ENCODE measurements at regions not wholly inside any gene's neighbourhood (a gene's known extent, or its start where the extent isn't known, plus 50 kb on each side); places are given as distances from the start of the nearest gene placed in this dataset.

DNA sequence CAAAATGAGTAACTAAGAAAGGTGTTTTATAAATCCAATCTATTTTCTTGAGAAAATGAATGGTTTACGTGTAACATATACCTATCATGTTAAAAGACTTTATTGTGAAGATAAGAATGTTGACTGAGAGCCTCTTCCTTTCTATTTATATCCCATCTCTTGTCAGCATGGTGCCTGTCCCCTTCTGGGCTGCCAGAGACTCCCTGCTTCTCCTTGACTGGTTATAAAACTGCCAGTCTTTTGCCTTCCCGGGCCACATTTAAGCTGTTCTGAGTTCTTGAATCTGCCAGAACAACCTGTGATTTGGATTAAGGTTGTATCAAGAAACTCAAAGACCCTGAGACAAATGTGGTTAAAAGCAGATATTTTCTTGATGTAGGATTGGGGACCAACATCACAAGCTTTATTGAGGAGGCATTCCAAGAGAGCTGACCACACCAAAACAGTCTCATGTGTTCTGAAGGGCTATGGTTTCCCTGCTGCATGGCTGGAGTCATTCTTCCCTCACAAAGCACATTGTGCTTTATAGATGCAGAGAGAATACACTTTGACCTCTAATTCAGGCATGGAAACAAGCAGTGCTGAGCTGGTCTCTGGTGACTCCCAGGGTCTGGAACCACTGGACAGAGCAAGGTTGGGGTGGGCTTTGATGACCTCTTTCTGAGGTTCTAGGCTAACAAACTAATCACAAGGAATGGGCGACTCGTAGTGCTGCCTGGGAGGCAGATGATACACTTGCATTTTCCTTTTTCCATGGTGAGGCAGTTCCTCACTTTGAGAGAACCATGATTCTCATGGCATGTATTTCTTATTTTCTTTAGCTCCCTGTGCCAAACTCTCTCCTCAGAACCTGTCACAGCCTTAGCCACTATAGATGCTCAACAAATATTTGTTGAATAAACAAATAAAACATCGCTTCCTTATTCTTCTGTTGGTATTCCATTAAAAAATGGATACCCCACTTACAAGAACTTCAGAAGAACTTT lies 205.0 kb upstream of the PREP start:
- H2AFZ ChIP-seq = peak overlapping the region; percentile 71
- H4K20me1 ChIP-seq (ENCODE audit: insufficient read depth) = no peaks in the 10 kb centered on the region
- intact Hi-C loops (cut with micrococcal nuclease; ENCODE audit: unreplicated experiment) = loop anchor here (10.0 kb wide), 1 partner anchor 177 kb away; no protein-coding TSS in a partner anchor
- H3K4me3 ChIP-seq = no peak overlapping the region
- H3F3A ChIP-seq (ENCODE audit: insufficient read depth, low read depth) = peaks cover 26% of the 10 kb centered on the region
- H3K36me3 ChIP-seq (ENCODE audit: low read depth) = no peaks in the 10 kb centered on the region
- no peaks in the 10 kb centered on the region for H3K27me3 ChIP-seq (ENCODE audit: insufficient read depth, low read depth)
- ChIA-PET POLR2A (ENCODE audit: unreplicated experiment) (interaction anchor here (0.6 kb wide), 1 partner anchor 12 kb away, joined by 4 read pairs; no protein-coding TSS in a partner anchor), CTCF (no interaction called here)
- no peaks in the 10 kb centered on the region for H3K79me2 ChIP-seq (ENCODE audit: low read depth)
- peak overlapping the region; percentile 93 for H3K27ac ChIP-seq
- H3K9me3 ChIP-seq (ENCODE audit: insufficient read depth, low read depth) = no peaks in the 10 kb centered on the region; the same call in 1 of the 2 replicates
- H3K9me2 ChIP-seq (ENCODE audit: insufficient read depth) = no peaks in the 10 kb centered on the region
- peaks cover 40% of the 10 kb centered on the region for H3K4me1 ChIP-seq (replicated peaks; ENCODE audit: insufficient read depth)
- TF ChIP-seq EZH2 (IDR thresholded peaks at IDR 0.05; ENCODE audit: low read depth) = no peak
- TF ChIP-seq, protein P1, sequence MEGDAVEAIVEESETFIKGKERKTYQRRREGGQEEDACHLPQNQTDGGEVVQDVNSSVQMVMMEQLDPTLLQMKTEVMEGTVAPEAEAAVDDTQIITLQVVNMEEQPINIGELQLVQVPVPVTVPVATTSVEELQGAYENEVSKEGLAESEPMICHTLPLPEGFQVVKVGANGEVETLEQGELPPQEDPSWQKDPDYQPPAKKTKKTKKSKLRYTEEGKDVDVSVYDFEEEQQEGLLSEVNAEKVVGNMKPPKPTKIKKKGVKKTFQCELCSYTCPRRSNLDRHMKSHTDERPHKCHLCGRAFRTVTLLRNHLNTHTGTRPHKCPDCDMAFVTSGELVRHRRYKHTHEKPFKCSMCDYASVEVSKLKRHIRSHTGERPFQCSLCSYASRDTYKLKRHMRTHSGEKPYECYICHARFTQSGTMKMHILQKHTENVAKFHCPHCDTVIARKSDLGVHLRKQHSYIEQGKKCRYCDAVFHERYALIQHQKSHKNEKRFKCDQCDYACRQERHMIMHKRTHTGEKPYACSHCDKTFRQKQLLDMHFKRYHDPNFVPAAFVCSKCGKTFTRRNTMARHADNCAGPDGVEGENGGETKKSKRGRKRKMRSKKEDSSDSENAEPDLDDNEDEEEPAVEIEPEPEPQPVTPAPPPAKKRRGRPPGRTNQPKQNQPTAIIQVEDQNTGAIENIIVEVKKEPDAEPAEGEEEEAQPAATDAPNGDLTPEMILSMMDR (conservative IDR thresholded peaks at IDR 0.05) = no peak
- DNase-seq = peak in 1 of 2 experiments; percentile 76
- peak overlapping the region; percentile 48 for H3K4me2 ChIP-seq
- BruUV-seq (replicated peaks) = no TSS peak

DNA sequence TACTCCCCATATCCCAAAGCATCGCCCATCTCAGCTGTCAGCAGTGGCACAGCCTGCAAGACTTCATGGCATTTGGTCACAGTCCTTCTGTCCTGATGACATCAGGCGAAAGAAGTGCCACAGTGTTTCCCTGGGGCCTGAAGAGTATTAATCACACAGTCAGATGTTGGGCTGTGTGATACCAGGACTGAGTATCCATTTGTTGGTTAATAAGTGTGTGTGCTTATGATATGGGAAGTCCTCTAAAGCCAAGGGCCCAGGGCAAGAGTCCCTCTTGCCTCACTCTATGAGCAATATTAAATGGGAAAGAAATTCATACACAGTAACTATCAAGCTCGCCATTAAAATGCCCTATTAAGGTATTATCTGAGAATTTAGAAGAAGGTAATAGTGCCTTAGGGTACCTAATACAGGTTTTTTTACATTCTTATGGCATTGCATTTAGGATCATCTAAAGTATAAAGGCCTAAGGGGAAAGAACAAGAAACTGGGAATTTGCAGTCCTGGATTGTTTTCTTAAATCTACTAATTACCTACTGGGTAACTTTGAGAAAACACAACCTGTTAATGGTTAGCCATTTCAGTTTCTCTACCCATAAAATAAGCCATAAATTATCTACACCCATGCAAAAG lies 204.1 kb upstream of the PREP start:
- no peak overlapping the region for H3K4me3 ChIP-seq
- no peaks in the 10 kb centered on the region for H3K9me2 ChIP-seq (ENCODE audit: insufficient read depth)
- H3K27me3 ChIP-seq (ENCODE audit: insufficient read depth, low read depth) = no peaks in the 10 kb centered on the region
- peak overlapping the region; percentile 4; the same call in 1 of the 2 replicates for H3K4me2 ChIP-seq
- no peaks in the 10 kb centered on the region; the same call in 1 of the 2 replicates for H3K9me3 ChIP-seq (ENCODE audit: insufficient read depth, low read depth)
- H3F3A ChIP-seq (ENCODE audit: insufficient read depth, low read depth) = peaks cover 26% of the 10 kb centered on the region
- intact Hi-C loops (cut with micrococcal nuclease; ENCODE audit: unreplicated experiment) = loop anchor here (10.0 kb wide), 1 partner anchor 178 kb away; no protein-coding TSS in a partner anchor
- ChIA-PET POLR2A (ENCODE audit: unreplicated experiment) (interaction anchor here (0.6 kb wide), 1 partner anchor 11 kb away, joined by 4 read pairs; no protein-coding TSS in a partner anchor), CTCF (no interaction called here)
- H3K4me1 ChIP-seq (replicated peaks; ENCODE audit: insufficient read depth) = peaks cover 40% of the 10 kb centered on the region
- H4K20me1 ChIP-seq (ENCODE audit: insufficient read depth) = no peaks in the 10 kb centered on the region
- TF ChIP-seq EZH2 (IDR thresholded peaks at IDR 0.05; ENCODE audit: low read depth) = no peak
- TF ChIP-seq, protein P1 (conservative IDR thresholded peaks at IDR 0.05) = no peak
- peak in 1 of 2 experiments; percentile 82 for DNase-seq
- no peaks in the 10 kb centered on the region for H3K79me2 ChIP-seq (ENCODE audit: low read depth)
- H2AFZ ChIP-seq = no peak overlapping the region
- no peaks in the 10 kb centered on the region for H3K36me3 ChIP-seq (ENCODE audit: low read depth)
- no TSS peak for BruUV-seq (replicated peaks)
- peak overlapping the region; percentile 93 for H3K27ac ChIP-seq

DNA sequence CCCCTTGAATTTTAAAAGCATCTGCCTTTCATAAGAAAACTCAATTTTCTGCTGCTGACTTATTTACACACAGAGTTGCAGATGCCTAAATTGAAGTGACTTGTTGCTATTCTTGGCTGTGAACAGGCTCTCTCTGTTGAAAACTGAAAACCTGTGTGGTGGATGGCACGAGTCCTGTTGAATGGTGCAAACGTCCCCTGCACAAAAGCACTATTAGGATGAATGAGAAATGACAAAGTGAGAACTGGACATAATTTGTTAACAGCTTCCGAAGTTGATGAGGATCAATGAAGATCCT lies 201.7 kb upstream of the PREP start:
- no peaks in the 10 kb centered on the region for H3K9me2 ChIP-seq (ENCODE audit: insufficient read depth)
- CTCF ChIA-PET = no interaction called here
- H3K9me3 ChIP-seq (ENCODE audit: insufficient read depth, low read depth) = no peaks in the 10 kb centered on the region; the same call in 1 of the 2 replicates
- no peak for TF ChIP-seq EZH2 (IDR thresholded peaks at IDR 0.05; ENCODE audit: low read depth)
- TF ChIP-seq, protein P1 (conservative IDR thresholded peaks at IDR 0.05) = no peak
- BruUV-seq (replicated peaks) = no TSS peak
- peaks cover 58% of the 10 kb centered on the region for H3K4me1 ChIP-seq (replicated peaks; ENCODE audit: insufficient read depth)
- H2AFZ ChIP-seq = no peak overlapping the region
- no peaks in the 10 kb centered on the region for H3K36me3 ChIP-seq (ENCODE audit: low read depth)
- intact Hi-C loops (cut with micrococcal nuclease; ENCODE audit: unreplicated experiment) = loop anchor here (10.0 kb wide), 1 partner anchor 180 kb away; no protein-coding TSS in a partner anchor
- no peaks in the 10 kb centered on the region for H3K79me2 ChIP-seq (ENCODE audit: low read depth)
- H3K4me3 ChIP-seq = no peak overlapping the region
- H3K27ac ChIP-seq = no peak overlapping the region
- H4K20me1 ChIP-seq (ENCODE audit: insufficient read depth) = no peaks in the 10 kb centered on the region
- H3K27me3 ChIP-seq (ENCODE audit: insufficient read depth, low read depth) = no peaks in the 10 kb centered on the region
- H3K4me2 ChIP-seq = no peak overlapping the region
- peaks cover 29% of the 10 kb centered on the region for H3F3A ChIP-seq (ENCODE audit: insufficient read depth, low read depth)
- no peak for DNase-seq
- POLR2A ChIA-PET (ENCODE audit: unreplicated experiment) = no interaction called here

Measured in PC-9 (cell line).